NCI-H128 (cell line): ENCODE measurements at regions not wholly inside any gene's neighbourhood (a gene's known extent, or its start where the extent isn't known, plus 50 kb on each side); places are given as distances from the start of the nearest gene placed in this dataset.
A peak's percentile ranks its signal among the peaks of the same experiment; 100 is the strongest.

Source experiments
- DNase-seq: peaks from one replicate; lab custom pipeline; 2025; ENCODE audit not compliant: unreplicated experiment; lab: John Stamatoyannopoulos, UW

DNA sequence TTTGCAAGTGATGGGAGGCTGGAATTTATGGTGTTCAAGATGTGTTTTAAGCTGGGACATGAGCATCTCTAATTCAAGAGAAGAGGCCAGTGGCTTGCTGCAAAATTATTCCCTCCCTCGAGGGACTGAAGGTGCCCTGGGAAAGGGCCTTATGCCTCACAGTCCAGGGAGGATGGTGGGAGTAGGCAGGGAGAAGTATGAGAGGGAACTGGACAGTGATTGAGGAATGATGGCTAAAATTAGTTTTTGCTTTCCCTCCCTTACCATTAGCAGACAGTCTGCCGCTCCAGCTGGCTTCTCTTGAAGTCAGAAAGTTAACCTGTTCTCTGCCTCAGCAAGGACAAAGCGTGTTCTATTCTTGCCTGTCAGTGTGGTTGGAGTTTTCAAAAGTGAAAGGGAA, 139.8 kb upstream of the SEMA6D start:
- DNase-seq: no peak

DNA sequence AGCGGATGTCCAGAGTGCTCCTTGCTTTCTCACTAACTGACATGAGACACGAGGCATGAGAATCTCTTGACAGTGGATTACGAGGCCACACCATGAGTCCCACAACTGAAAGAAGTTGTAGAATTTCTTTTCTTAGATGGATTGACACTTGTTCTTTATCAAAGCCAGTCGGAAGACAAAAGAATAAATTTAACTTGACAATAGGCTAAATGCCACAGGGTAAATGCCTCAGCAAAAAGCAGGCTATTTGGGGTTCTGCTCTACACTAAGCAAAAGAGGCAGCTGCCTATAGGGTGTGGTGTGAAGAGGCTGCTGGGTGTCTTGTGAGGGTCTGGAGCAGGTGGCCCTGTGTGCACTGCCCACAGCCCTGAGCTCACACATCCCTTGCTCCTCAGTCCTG, 135.1 kb upstream of the SEMA6D start:
- DNase-seq: no peak

DNA sequence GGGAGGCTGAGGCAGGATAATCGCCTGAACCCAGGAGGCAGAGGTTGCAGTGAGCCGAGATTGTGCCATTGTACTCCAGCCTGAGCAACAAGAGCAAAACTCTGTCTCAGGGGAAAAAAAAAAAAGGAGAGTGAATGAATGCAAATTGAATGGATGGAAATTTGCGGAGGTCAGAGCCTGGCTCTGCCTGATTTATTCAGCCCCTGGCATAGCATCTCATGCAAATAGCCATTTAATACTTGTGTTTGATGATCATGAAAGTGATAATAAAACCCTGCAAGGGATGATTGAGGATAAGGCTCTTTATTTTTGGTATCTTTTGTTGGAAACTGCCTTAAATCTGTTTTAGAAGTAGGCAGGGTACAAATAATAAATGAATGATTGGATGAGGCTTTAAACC, 133.0 kb upstream of the SEMA6D start:
- no peak for DNase-seq

DNA sequence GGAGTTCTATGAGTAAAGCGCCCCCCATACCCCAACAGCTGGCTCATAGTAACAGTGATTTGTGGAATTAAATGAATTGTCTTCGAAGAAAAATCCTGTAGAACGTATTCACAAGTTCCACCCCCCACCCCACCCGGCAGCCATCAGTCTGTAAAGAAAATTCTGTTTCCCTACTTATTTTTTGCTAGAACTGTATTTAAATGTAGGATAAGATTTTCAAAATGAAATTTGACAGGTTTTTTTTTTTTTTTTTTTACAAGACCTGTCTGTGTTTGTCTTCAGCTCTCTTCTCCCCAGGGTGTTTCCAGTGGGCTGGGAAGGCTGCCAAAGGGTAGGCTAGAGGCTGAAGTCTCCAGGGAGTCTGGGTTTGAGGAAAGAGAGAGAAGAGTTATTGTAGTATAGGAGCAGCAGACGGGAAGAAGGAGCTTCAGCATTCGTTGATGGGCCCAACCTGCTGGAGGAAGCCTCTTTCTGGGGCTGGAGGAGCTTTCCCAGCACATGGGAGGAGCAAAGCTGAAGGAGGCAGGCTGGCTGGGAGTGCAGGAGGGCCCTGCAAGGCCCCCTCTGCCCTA, 130.6 kb upstream of the SEMA6D start:
- peak; percentile 37 for DNase-seq

DNA sequence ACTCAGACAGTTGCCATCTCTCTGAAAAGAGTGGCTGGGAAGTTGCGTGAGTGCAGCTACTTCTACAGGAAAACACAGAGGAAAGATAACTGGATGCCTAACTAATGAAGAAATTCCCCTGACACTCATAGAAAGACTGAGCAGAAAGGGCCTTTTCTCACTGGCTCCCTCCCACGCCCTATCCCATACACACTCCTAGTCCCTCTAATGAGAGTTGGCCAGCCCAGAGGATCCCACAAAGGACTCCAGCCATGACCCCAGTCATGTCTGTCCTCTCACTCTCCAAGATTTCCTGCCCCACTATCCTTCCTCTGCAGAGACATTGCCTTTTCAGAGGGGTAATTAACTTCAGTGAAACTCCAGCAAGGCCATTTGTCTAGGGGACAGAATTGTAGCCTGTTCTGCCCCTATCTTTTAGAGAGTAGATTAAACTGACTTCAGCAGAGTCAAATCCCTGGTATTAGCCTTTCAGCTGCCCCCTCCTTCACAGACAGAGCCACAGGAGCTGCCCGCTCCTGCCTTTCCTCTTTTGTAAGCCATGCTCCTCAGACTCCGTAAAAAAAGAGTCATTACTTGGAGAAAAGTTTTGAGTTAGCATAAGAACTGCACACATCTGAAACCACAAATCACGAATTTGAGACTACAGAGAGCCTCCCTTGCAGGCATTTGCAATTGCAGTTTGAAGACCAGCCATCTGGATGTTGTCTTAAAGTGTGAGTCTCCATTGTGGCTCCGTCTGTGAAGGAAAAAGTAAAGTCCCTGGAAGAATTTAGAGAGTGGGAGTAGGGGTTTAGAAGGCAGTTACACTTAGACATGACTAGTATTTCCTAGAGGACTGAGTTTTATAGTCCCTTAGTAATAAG, 129.1 kb upstream of the SEMA6D start:
- no peak for DNase-seq

DNA sequence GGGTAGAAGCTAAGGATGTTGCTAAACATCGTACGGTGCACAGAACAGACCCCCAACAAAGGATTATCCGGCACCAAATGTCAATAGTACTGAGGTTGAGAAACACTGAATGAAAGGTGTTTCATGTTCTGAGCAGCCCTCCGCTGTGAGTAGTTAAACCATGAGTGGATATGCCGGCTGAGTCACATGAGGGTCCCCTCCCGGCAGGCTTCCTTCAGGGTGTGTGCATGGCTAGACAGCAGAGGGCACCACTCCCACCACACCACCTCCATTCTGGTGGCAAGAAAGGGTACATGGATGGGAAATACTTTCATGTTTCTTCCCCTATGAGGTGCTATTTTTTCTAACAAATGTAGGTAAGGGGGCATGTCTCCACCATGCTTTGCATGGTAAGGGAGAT, 128.3 kb upstream of the SEMA6D start:
- DNase-seq: no peak

DNA sequence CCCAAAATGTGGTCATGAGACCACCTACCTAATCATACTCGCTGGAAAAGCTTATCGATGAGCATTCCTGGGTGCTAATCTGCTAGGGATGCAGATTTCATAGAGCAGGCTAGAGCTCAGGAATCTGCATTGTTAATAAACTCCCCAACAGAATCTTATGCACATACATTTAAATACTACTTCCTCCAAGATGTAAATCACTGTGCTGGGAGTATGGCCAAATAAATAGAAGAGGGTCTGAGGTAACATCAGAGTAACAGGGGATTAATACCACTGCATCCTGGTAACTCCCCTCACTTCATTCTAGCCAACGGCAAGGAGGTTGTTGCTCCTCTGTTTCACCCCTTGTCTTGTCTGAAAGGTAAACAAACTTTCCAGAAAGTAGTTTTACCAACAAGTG, 118.3 kb upstream of the SEMA6D start:
- no peak for DNase-seq

DNA sequence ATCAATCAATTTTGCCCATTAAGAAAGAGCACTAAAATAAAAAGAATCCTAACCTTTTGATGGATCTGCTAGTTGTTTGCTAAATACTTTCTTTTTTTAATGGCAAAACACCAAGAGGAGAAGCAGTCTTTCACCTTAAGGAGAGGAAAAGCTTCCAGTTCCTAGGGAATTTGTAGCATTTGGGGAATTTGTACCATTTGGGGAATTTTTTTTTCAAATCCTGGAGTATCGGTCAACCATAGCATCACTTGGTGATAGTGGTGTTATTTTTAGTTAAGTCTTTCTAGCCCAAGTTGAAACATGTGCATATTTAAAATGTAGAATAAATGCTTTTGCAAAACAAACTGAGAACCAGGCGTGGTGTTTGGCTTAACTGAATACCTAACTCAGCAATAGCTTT, 117.5 kb upstream of the SEMA6D start:
- no peak for DNase-seq

DNA sequence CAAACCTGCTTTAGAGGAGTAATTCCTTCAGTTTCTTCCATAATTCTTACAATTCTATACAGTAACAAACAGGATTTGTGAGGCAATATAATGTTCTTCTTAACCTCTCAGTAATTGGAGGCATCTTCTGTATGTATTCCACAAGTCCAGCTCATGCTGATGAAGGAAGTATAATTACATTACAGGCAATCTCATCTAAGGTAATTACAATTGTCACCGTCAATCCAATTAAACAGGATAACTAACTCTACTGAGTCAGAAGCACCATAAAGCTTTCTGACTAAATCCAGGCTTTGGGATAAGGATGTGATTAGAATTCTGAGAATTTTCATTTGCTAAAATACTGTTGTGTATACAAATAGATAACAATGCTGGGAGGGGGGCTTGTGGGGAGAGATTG, 115.2 kb upstream of the SEMA6D start:
- no peak for DNase-seq

DNA sequence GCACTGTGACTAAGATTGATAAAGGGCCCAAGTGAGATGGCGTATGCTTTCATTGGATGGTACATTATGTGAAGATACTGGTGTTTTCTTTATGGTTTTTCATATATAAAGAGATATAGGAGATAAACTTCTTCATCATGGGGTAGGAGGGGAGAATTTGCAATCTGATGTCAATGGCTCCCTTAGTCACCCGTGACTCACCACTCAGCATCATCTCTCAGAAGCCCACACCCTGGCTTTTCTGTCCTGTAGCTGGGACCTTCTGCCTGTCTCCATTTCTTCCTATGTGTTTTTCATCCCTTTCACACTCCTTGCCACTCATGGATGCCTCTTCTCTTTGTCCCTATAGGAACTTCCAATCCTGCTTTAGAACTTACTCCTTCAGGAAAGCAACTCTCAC, 114.3 kb upstream of the SEMA6D start:
- no peak for DNase-seq

DNA sequence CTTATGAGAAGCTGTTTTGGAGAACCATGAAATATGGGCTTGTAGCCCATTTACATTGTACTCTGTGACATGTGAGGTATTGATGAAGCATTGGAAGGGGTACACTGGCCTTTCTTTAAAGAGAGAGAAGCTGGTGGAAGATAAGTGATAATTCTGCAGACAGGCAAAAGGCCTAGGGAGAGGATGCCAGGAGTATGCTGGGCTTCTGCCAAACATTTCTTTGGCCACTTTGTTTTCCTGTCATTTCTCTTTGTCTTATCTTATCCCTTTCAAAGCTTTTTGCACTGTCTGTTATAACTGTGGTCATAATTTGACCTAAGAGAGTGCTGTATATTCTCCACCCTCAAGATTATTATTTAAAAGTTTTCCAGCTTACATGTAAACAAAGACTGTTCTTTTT, 109.6 kb upstream of the SEMA6D start:
- DNase-seq: no peak

DNA sequence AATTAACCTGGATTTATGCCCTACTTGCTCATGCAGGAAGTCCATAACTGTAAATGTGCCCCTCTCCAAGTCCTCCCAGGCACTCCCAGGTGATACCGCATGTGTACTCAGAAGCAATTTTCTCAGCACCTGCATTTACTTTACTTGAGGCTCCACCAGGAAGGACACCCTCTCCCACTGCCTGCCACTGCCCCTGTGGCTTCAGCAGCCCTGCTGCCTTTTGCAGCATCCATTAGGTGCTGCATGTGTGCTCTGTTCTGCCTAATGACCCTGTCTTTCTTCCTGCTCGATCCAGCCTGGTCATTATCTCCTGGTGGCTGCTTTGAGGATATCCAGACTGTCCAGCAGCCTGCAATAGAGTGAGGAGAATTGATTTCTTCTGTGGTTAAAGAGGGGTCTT, 107.6 kb upstream of the SEMA6D start:
- no peak for DNase-seq

DNA sequence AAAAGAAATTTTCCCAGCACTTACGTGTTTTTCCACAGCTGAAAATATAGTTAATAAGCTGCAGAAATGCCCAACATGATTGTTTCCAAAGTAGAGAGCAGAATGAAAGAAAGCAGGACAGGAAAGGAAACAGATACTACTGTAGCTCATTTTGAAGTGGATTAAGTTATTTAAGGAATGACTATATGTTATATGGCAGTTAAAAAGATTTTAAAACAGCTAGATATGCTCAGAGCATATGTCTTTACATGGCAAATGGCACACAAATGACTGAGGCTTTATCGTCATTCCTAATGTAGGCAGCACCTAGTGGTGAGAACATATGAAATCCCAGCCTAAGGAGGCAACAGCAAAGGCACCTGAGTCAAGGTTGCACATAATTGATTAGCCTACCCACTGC, 106.6 kb upstream of the SEMA6D start:
- DNase-seq: no peak

DNA sequence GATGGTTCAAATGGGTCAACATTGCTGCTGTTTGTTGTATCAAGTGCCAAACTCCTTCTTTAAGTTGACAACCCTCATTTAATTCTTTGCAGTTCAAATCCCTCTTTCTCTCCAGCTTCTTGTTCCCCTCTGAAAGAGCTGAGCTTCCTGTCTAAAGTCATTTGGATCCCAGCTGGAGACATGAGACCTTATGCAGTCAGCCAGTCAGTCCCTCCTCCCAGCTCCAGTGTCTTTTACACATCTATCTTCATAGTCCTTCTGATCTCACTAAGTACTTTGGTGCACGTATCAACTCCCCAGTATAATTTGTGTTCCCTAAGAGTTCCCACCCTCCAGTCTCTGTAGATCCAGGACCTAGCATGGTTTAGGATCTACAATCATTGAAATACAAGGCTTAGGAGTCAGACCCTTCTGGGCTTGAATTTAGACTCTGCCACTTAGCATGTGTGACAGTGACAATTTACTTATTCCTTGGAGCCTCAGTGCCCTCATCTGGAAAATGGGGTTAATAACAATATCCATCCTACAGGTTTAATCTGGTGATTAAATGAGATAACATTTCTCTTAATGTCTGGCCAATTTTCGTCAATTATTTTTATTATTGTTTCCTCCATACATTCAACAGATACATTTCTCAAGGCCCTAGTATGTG, 102.8 kb upstream of the SEMA6D start:
- DNase-seq: no peak

DNA sequence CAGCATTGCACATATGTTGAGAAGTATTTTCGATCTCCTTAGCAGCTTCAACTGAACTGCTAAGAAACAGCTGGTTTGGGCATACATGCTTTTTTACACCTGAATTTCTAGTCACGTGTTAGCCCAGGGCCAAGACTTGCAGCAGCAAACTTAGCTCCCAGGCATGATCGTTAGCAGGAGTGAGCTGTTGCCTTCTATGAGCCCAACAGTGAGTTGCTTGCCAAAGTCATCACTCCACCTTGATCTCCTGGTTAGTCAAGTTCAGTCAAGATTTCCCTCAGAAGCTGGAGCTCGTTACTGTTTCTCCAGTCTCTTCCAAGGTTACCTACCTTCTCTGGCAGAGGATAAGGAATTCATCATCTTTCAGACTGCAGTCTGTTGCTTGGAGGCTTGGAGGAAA, 100.4 kb upstream of the SEMA6D start:
- DNase-seq: no peak

DNA sequence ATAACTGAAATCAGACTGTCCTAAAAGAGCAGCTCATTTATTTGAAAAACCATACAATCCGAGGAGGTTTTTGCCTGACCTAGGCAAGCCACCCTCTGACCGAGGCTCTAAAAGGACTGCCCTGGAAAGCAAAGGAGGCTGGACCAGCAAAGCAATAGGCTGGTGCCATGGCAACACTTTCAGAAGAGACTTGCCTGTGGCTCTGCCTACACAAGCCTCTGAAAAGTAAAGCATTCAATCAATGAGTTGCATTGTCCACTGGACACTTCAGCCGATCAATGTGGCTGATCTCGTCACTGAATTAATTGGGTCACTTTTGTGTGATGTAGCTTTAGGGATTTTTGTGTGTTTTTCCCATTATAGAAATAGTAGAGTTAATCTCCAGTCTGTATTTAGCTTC, 99.1 kb upstream of the SEMA6D start:
- no peak for DNase-seq

DNA sequence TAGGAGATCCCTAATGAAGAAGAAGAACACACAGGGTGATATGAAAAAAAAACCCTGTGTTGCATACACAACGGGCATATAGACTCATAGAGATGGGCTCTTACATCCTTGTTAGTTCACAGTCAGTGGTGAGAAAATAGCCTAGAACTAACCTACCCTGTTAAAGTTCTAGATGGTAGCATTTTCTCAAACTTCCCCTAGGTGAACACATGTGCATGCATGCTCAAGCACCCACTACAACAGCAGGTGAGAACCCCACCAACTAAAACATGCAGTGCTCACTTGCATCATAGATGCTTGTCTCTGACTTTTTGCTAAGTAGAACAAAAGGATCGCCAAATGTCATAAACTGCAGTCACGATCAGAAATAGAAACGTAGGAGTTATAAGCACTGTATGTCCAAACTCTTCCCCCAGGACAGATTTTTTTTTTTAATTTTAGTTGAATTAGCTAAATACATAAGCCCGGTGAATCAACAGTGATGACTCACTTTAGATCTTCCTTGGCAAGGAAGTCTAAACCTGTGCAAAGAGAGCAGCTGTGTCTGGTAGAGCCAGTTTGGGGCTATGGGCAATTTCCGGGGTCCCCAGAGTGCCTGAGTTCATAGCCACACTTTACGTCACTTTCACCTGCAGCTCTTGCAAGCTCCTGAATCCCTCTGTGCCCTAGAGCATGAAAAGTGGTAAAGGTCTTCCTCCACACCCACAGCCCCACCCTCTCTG, 96.2 kb upstream of the SEMA6D start:
- no peak for DNase-seq

DNA sequence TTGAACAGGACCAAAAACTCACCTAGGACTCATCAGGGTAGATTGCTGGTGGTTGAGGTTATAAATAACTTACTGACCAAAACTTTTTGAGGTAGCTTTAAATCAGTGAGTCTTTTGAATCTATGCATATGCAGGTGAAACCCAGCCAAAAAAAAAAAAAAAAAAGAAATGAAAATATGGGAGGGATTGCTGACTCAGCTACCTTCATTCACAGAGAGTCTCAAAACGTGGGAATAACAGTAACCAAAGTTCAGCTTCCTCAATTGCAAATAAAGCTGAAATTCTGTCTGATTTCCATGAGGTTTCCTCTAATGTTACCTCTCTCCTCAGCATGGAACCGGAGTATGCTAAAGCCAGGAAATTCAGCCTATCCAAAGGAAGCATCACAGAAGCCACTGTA, 95.2 kb upstream of the SEMA6D start:
- no peak for DNase-seq

DNA sequence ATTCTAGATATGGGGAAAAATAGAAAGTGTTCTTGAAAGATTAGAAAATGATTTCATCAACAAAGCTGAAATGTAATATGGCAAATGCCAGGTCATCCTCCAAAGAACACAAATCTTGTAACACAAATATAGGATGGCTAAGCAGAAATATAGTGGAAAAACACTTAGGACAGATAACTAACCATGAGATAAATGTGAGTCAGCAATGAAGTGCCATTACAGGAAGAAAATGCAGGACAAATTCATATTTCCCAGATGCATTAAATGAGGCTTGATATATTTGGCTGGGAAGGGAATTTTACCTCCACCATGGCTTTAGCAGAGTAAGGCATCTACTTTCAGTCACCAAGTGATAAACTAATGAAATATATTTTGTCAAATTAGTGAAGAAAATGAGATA, 92.8 kb upstream of the SEMA6D start:
- DNase-seq: no peak

DNA sequence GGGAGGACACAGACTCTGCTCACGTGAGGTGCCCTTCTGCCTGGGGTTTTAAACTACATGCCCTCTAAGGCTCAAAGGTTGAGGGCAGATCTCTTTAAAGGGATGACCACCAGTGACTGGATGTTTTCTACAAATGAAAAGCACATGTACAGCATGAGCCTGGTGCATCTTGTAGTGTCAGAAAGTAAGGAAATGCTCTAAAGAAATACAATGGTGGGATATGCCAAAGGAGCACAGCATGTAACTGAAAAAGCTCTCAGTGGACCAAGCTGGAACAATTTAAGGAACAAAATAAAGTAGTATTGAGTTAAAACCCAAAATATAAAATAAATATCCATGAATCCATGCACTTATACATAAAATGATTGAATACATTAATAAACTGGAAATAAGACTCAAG, 78.3 kb upstream of the SEMA6D start:
- no peak for DNase-seq

DNA sequence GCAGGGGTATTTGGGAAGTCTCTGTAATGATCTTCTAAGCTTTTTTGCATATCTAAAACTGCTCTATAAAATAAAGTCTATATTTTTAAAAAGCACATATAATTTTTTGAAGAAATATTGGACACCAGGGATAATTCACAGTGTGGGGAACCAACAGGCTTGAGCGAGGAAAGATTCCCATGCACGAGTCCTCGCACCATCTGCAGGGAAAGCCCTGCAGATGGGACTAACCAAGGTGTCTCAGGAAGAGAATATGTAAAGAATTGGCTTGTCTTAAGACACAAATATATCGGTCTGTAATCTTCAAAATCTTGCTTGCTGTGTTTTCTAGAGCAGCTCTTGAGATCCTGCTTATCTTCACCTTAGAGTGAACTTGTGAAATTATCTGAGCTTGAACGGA, 77.2 kb upstream of the SEMA6D start:
- DNase-seq: no peak

DNA sequence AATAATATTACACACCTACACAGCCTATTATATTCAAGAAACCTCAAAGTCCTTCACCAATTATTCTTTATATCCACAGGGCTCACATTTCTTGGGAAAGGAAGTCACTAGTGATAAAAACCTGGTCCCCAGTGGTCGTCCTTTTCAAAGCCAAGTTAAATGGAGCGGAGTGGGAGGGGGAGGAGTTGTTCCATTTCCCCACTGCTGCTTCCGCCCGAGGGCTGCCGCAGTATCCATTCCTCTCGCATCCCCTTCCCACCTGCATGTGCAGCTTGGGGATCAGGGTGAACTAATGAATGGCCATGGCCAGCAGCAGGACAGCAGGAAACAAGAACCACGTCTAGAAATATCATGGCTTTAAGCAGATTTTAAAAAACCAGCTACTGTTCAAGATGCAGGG, 76.4 kb upstream of the SEMA6D start:
- DNase-seq: no peak
